GM21737 (cell line): ENCODE measurements at regions not wholly inside any gene's neighbourhood (a gene's known extent, or its start where the extent isn't known, plus 50 kb on each side); places are given as distances from the start of the nearest gene placed in this dataset.

Experiments
- ATAC-seq: cut with Tn5 transposase; IDR thresholded peaks from one replicate; pipeline ENCODE4 v1.9.1; 2021; ENCODE audit warnings: mild to moderate bottlenecking, moderate library complexity; ENCODE audit not compliant: unreplicated experiment

DNA sequence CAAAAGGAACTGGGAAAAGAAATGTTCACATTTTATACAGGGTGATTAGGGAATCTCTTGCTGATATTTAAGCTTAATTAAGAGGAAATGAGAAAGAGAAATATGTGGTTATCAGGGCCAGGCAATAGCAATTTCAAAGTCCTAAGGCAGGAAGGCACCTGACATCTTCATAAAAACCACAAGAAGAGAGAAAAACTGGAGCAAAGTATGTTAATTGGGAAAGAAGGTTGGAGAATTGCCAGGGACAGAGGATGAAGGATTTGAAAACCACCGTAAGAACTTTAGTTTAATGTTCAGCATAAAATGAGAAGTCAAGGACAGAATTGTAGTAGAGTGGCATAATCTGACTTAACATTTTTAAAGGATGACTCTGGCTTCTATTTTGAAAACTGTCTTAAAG, 691.8 kb upstream of the NRXN1 start:
- ATAC-seq, result no peak

DNA sequence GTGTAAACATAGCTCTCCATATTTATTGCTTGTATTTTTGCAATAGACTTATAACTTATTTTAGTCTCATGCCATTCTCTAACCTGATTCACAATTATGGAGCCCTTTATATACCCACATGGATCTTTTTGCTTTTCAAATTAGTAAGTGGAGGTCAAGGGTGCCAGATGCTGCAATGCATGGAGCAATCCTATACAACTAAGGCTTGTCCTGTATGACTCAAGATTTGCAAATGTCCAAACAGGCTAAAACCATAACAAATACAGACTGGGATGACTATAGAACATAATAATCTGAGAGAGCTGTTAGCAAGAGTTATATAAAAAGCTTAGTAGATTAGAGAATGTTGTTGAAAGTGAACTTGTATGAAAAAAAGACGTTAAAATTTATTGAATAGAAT, 690.4 kb upstream of the NRXN1 start:
- no peak for ATAC-seq

DNA sequence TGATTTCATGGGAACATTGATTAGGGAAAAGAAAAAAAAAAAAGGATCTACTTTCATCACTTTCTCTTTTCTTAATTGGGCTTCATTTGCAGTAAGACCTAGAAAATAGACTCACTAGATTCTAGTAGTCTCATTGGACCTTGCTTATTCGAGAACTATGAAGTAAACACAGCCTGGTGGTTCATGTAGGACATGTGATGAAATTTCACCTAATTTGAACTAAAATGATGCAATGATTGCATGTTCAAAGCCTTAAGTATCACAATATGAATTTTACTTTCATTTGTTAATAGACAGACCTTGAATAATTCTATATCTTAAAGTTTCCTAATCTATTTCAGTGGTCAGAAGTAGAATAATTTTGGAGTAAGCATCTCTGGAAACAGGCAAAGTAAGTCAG, 688.9 kb upstream of the NRXN1 start:
- ATAC-seq, result no peak

DNA sequence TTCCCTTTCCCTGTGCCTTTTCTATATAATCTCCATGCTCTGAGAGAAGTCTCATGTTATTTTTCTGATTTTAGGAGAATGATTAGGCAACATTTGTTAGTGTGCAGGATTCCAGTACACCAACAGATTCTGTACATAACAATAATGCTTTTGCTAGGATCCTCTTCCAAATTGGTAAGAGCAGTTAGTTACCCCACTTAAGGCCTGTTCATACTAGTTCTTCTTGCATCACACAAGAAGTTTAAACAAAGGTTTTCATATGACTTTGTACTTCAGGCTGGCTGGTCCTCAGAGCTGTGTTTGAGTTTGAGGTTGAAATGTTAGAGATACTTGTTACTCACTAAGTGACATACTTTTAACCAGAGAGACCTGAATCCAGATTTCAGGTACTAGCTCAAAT, 686.9 kb upstream of the NRXN1 start:
- no peak for ATAC-seq

DNA sequence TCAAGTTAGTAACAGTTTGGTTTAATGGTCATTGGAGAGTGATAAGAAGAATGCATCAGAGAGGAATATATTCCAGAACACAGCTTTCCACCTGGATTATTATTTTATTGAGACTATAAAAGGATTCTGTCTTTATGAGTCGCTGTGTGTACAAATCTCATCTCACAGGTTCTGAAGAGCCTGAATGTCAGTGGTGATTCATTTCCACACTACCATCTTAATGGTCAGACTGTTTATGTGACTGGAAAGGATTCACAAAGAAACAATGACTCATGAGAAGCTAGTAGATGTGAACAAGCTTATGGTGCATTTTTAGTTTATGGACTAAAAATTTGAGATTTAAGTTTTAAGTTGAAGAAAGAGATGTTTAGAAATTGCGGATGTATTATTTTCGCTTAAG, 685.4 kb upstream of the NRXN1 start:
- no peak for ATAC-seq

DNA sequence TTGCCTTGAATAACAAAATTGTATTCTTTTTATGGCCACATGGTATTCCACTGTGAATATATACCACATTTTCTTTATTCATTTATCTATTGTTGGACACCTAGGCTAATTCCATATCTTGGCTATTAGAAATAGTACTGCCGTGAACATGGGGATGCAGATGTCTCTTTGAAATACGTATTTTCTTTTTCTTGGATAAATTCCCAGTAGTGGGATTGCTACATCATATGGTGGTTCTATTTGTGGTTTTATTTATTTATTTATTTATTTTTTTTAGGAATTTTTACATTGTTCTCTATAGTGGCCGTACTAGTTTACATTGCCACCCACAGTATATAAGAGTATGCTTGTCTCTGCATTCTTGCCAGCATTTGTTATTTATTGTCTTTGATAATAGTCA, 679.8 kb upstream of the NRXN1 start:
- ATAC-seq, result no peak

DNA sequence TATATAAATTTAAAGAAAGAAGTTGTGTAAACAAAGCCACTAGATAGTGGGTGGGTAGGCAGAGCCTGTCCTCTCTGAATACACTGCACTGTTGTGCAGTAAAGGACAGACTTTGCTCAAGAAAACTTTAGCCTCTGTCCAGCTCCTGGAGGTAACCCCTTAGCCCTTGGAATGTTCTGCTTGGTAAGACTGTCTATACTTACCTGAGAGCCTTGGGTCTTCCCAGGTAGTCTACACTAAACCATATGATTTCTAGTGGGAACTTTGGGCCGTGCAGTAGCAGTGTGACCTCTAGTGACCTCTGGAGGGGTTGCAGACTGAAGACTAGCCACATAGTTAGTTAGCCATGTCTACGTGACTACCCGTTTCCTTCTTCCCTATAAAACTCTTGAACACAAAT, 678.3 kb upstream of the NRXN1 start:
- no peak for ATAC-seq

DNA sequence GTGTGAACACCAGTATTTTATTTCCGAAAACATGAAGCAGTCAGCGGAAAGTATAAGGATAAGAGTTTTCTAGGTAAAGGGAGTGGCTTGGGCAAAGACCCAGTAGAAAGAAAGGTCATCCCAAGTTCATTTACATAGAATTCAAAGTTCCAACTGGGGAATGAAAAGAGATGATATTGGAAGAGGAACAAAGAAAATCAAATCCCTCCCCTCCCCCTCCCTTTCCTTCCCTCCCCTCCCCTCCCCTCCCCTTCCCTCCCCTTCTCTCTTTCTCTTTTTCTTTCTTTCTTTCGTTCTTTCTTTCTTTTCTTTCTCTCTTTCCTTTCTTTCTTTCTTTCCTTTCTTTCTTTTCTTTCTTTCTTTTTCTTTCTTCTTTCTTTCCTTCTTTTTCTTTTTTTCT, 675.7 kb upstream of the NRXN1 start:
- no peak for ATAC-seq

DNA sequence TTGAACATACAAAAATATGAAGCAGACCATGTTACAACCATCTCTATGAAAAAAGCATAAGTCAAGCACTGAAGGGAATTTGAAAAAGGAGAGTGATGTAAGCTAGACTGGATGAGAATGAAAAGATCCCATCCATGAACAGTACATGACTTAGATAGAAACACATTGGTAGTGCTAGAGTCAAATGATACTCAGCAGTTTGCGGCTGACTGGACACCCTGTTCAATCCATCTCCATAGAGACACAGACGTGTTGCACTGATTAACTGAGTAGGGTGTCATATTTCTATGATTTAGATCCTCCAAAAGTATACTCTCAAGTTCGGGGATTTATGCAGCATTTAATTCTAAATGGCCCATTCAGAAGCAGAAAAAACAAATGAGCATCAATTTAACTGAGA, 674.3 kb upstream of the NRXN1 start:
- no peak for ATAC-seq

DNA sequence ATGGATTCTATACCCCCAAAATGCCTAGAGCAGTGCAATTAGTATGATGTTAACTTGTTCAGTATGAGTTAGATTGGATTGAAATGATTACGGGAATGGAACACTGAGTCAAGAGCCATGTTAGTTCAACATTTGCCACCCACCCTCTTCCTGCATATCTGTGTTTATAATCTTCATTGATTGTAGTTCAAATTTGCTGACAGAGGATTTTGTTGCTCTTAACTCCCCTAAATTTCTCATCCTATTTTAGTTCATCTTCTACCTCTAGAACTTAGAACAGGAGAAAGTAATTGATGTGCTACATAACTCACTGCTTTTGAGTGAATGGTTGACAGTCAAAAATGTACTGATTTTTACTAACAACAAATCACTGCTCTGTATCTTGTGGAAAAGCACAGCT, 673.5 kb upstream of the NRXN1 start:
- ATAC-seq, result no peak

DNA sequence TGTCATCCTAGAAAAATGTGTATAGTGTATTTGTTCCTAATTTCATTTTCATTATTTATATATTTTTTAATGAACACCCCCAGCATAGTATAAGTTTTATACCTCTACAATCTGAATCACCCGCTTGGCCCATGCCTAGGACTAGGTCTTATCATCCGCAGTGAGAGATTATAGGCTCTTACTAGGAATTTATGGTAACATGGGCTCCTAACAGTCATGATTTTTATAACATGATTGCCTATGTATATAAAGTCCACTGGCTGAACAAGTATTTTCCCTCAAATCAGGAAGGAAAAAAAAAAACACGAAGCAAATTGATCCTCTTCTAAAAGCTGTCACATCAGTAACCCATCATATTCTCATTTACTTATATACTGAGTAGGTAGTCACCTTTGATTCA, 666.1 kb upstream of the NRXN1 start:
- ATAC-seq, result no peak

DNA sequence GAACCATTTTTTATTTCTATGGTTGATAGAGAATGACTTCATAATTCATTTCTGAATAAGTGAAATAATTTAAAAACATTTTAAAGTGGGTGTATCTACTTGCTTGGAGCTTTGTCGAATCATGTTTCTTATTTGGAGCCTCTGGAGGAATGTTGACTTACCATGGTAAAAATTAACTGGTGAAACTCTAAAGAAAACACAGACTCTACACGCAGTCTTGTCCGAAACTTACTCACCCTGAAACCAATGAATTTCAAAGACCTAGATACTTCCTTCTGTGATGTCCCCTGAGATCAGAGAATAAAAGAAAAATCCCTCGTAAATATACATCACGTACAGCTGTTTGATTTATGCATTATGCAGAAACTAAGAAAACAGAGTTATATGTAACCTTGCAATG, 665.2 kb upstream of the NRXN1 start:
- ATAC-seq, result no peak

DNA sequence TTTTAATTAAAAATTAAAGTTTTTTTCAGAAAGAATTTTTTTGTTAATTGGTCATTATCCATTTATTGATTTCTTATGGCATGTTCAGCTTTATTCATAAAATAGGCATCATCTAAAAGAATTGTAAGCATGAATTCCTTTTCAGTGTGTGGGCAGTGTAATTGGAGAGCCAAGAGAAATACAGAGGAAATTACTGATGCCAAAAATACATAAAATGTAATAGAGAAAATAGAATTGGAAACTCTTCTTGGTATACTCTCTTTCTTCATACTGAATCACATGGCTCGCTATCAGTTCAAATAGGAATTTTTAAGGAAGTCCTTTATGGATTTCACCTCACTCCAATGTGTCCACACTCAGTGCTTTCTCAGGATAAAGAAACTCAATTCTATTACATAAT, 663.6 kb upstream of the NRXN1 start:
- ATAC-seq, result no peak

DNA sequence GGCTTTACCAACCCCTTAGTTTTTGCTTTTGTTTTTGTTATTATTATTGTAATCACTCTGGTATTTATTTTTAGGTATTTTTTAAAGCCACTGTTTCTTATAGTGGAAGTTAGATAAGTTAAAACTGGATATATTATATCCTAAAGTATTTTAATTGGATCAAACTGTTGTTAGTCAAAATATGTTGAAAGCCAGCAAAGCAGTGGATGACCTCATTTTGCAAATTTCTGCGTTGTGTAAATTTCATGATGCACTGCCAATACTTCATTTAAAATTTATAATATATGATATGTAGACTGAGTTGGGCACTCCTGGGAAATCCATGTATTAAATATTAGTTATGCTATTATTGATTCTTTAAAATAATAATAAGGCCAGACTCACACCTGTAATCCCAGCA, 661.7 kb upstream of the NRXN1 start:
- ATAC-seq, result no peak

DNA sequence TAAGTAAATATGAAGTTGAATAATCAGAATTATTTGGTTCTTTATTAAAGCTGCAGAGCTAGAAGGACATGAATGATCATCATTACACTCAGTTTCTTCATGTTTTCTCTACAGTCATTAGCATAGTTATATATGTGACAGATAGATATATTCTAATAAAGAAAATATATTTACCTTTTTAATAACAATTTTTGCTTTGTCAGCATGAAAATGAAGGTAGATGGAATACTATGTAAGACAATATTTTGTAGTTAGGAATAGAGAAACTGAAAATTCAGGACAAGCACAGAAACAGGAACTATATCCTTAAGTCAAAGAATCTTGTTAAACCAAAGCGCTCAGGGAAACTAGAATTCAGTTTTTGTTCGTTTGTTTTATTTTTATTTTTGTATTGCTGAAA, 649.9 kb upstream of the NRXN1 start:
- no peak for ATAC-seq

DNA sequence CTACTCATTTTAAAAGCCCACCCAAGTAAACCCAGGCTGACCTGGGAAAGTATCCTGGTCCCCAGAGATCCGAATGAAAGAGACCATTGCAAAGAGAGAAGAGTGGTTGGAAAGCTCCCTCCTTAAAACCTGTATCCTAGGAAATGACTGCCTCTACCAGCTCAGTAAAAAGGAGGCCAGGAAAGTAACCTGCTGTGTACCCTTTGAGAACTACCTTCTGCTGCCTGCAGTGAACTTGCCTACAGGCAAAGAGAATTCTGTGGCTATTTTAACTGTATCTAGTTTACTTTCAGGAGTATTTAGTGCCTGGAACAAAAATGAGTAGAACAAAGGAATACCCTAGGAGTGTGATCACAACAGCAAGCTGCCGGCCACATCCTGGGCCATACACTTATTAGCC, 641.7 kb upstream of the NRXN1 start:
- ATAC-seq, result no peak

DNA sequence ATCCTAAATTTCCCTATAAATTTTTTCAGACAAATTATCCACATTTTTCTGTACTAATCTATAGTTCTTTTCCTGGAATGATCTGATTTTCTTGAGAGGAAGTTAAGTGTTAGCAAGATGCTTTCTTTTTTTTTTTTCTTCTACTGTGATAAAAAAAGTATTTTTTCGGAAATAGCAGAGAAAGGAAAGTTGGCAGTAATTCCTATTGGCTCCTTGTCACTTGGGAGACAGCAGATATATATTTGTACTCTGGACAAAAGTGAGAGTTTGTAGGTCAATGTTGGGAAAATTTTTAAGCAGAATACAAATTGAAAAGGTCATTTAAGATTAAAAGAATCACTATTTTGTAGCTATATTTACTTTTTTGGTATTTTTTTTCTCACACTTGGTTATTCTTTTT, 635.7 kb upstream of the NRXN1 start:
- ATAC-seq, result no peak

DNA sequence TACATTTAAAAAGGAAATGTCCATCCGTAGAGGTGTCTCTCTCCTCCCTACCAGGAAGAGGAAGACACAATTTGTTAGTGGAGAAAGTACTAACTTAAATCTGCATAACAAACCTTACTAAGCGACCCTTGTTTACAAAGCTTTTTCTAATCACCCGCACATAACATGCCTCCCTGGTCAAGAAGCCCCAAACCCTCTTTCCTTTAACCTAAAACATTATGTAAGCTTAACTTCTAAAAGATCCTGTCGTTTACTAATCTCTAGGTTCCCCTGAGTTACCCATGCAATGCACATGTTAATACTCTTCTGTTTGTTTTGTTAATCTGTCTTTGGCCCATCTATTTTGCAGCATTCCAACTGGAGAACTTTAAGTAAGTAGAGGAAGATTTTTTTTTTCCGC, 630.3 kb upstream of the NRXN1 start:
- ATAC-seq, result no peak

DNA sequence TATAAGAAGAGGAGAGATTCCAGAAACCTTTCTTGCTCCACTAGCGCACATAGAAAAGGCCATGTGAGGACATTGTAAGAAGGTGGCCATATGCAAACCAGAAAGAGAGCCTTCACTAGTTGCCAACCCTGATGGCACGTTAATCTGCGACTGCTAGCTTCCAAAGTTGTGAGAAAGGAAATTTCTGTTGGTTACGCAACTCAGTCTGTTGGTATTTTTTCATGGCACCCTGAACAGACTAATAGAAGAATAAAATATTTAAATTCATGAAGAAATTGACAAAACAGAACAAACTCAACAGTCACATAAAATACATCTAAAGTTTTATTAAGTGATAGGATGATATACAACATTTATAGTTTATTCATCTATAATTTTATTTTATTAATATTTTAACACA, 625.9 kb upstream of the NRXN1 start:
- no peak for ATAC-seq

DNA sequence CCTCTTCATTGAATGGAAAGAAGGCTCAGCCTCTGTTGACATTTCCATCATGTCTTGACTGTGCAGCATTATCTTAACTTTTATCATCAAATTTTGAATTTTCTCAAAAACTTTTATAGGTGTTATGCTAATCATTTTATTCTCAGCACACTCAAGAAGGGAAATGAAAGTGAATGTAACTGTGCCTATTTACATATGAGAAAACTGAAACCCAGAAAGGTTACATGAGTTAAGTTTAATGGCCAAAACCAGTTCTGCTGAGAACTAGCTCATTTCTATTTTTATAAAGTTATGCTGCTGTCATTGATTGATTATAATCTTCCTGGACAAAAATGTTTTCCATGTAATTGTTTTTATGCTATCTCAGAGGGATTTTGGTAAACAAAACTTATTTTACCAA, 618.8 kb upstream of the NRXN1 start:
- ATAC-seq, result no peak

DNA sequence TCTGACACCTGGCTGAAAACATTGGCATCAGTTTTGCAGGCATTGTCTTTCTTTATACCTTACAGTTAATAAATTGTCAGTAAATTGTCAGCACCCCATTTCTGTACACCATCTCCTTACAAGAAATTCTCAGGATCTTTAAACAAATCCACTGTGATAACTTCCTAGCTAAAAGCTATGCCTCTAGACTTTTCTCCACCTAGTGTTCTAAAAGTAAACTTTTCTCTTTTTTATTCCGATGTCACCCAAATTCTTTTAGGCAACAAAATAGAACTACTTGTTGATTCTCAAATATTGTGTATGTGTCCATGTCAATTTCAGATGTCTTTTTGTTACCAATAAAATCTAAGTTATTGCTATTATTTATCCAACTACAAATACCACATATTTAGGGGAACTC, 617.4 kb upstream of the NRXN1 start:
- ATAC-seq, result no peak

DNA sequence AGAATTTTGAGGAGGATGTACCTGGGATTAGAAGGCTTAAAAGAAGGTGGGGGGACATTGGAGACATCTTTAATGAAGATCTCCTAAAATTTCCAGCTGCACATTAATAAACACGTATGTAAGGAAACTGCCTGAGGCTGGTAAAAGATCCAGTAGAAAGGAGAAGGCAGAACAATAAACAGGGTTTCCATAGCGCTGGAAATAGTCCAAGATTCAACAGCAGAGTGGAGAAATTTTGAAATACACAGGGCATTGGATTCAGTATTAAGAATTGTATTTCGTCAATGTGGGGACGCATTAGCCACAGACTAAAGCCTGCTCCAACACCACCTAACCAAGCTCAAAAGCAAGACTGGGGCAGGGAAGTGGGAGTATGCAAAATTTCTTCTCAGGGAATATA, 606.9 kb upstream of the NRXN1 start:
- no peak for ATAC-seq

DNA sequence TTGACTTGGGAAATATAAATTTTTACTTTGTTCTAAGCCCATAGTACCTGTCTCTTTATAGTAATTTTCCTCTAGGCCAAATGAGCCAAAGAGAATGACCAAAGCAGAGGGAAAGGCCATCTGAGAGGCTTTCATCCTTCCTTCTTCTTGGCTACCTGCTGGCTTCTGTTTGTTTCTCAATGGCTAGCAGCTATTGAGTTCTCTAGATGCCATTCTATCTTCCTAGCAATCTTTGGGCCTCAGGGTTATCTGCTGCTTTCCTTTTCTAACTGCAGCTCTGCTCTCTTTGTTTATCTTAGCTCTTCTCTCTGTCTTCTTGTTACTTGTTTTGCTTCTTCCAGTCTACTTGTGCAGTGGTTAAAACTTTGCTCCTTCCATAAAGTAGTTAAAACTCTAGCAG, 601.1 kb upstream of the NRXN1 start:
- no peak for ATAC-seq

DNA sequence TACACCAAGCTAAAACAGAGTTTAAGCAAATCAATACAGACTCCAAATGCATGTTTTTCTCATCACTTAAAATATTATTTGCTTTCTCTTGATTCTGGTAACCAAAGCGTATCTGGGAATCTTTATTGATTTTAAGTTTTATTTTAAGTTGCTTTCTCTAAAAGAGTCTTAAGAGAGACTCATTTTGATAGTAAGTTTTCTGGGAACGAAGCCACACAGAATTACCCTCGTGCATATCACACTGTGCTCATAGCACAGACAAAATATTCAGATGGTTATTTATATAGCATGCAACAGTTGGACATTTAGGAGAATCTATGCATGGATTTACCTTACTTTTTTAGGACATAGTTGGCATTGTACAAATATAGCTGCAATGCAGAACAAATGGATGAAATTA, 597.5 kb upstream of the NRXN1 start:
- ATAC-seq, result no peak
